ENCODE measurements at regions not wholly inside any gene's neighbourhood (a gene's known extent, or its start where the extent isn't known, plus 50 kb on each side); places are given as distances from the start of the nearest gene placed in this dataset.

DNA sequence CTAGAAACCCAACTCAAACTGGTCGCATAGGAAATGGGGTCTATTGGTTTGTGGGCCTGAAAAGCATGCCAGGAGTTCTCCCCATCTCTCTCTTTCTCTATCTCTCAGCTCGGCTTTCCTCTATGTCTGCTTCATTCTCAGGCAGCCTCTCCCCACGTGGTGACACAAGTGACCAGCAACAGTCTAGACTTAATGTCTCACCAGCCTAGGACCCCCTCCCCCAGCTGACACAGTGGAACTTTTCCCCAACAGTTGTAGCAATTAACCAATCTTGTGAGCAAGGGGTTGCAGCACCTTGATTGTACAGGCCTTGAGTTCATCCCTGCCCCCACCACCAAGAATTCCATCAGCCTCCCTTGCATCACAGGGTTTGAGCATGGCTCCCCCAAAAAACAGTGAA, 159.8 kb upstream of the KIT start:
- DNase-seq: no peak

DNA sequence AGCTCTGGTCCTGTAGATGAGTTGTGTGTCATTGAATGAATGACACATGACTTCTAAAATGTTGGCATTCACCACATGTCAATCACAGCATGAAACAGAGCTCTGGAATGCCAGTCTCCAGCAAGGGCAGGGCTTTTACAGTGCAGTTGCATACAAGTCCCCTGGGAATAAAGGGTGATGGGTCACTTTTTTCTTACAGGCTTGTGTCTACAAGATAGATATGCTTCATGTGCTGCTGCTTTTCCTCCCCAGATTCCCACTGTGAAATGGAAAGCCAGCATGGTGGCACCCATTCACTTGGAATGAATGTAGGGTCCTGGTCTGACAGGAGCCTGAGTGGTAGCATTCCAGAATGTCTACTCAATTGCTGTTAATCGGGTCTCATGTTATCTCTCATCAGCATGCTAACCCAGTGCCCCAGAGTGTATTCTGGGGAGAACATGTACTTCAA, 159.1 kb upstream of the KIT start:
- no peak for DNase-seq

GRCh38 chr4:54499308-54500074, 158.3 kb upstream of the KIT start:
- no peak for DNase-seq

DNA sequence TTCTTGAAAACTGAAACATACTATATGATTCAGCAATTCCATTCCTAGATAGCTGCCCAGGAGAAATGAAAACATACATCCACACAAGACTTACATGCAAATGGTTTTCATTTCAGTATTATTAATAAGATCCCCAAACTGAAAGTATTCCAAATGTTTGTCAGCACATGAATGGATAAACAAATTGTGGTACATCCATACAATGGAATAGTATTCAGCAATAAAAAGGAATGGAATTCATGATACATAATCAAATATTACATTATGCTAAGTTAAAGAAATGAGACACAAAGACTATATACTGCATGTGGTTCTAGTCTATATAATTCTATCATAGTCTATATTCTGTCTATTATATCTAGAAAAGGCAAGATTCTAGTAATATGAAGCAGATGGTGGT, 152.4 kb upstream of the KIT start:
- DNase-seq: no peak

DNA sequence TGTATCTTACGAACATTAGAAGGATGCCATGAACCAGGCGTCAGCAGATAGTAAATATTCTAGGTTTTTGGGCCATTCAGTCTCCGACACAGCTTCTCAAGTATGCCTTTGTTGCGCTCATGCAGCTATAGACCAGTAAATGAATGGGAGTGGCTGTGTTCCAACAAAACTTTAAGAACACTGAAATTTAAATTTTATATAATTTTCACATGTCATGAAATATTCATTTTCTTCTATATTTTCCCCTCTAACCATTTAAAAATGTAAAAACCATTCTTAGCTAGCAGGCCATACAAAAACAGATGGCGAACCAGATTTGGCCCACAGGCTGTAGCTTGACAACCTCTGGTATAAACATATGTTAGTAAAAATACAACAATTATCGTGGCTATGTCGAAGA, 151.8 kb upstream of the KIT start:
- DNase-seq: no peak

GRCh38 chr4:54509057-54509456, 148.7 kb upstream of the KIT start:
- no peak for DNase-seq

DNA sequence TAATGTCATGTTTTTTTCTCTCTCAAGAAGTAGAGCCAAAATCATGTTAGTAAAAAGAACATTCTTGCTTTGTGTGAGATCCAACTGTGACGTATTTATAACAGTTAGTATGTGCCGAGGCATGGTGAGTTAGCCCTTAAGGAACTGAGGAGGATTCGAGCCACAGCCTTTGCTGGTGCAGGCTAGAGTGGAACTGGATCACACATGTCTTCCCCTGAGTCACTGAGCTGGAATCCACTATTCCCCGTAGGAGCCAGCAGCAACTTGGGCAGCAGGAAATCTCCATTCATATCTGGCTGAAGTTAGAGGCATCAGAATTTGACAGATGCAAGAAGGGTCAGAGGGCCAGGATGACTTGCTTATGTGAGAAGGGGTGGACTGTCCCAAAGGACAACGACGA, 144.6 kb upstream of the KIT start:
- no peak for DNase-seq

GRCh38 chr4:54513741-54514140, 144.0 kb upstream of the KIT start:
- no peak for DNase-seq

GRCh38 chr4:54516556-54517215, 141.1 kb upstream of the KIT start:
- DNase-seq: no peak

DNA sequence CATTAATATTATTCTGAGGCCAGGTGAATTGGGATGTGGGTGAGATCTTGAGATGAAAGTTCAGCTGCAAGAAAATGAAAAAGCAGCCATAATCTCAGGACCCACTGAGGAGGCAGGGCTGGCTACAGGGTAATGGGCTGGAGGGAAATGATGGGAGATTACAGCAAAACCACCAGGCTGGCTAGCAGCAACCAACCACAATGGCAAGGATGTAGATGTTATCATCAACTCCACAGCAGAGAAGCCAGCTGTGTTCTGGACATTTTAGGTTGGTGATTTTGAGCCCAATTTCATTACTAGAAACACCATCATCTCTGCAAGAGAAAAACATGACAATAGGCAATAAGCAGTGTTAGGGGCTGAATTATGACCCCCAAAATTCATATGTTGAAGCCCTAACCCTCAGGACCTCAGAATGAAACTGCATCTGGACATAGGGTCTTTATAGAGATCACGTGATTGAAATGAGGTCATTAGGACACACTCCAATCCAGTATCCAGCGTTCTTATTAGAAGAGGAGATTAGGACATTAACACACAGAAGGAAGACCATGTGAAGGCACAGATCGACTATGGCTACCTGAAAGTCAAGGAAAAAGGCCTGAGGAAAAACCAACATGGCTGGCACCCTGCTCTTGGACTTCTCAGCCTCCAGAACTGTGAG, 139.8 kb upstream of the KIT start:
- DNase-seq: no peak

GRCh38 chr4:54525602-54526001, 132.2 kb upstream of the KIT start:
- no peak for DNase-seq

DNA sequence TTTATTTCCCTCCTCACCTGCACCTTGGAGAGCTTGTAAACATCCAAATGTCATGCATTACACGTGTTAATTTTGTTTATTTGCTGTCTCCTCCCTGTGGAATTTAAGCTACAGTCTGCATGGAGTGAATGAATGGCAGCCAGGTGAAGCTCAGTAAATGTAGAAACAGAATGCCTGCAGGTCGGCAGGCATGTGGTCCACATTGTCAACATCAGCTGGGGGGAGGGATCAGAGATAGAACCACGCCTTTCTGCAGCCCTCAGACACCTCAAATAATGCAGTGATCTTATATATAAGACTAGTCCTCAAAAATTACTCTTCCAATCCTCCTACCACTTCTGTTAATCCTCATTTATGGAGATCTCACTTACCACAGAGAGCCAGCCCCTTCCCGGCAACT, 131.2 kb upstream of the KIT start:
- no peak for DNase-seq

GRCh38 chr4:54527532-54527931, 130.2 kb upstream of the KIT start:
- DNase-seq: no peak

- DNase-seq: no peak
Measured at GRCh38 chr4:54539500-54540029, 118.2 kb upstream of the KIT start.

DNA sequence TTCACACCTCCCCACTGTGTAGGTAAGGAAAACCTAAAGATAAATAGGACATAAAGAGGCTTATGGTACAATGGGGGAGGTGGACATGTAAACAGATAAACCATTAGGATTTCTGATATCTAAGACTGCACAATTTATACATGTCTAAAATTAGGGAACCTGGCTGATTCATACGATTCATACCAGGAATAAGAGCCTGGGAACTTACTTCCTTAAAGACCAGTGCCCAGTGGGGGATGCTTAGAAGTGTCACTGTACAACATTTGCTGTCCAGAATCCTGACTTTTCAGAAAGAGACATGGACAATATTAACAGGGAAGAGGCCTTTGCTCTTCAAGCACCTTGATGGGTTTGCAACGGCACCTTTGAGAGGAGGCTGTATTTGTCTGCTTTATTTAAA, 116.8 kb upstream of the KIT start:
- DNase-seq: no peak

DNA sequence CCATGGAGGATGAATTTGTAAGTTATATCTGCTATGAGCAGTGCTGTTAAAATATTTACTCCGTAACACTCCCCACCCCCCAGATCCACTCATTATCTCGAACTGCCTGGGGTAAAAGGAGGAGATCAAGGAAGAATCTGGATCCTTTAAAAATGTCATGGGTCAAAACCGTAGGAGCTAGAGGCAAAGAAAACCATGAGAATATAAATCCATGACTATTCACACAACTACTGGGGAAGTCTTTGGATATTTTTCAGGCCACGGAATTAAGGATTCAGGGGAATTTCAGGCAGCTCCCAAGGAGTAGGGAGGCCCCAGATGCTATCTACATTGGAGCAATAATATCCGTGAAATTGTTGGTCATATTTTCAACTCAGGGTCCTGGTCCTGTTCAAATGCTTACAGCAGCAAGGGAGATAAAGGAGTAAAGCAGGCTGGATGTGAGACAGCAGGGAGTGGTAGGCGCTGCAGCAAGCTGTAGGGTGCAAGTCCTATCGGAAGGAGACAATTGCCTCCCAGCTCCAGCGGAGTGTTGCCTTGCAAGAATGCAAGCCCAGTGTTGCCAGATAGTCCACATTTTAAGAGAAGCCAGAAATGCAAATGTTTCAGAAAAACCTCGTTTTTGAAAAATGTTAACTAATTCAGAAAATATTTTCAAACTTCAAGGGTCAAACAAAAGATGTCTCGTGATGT, 116.2 kb upstream of the KIT start:
- no peak for DNase-seq

DNA sequence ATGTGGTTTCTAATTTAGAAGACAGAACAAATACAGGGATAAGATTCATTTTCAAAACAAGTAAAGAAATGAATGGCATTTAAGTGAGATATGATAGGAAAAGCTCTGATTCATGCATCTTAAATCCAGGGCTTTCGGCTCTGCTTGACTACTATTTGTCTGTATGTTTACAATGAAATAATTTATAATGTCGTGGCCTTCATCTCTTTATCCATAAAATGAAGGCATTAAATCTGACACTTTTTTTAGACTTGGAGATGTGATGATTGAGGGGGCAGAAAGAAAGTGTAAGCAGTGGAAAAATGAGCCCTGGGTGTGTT, 115.7 kb upstream of the KIT start:
- no peak for DNase-seq

DNA sequence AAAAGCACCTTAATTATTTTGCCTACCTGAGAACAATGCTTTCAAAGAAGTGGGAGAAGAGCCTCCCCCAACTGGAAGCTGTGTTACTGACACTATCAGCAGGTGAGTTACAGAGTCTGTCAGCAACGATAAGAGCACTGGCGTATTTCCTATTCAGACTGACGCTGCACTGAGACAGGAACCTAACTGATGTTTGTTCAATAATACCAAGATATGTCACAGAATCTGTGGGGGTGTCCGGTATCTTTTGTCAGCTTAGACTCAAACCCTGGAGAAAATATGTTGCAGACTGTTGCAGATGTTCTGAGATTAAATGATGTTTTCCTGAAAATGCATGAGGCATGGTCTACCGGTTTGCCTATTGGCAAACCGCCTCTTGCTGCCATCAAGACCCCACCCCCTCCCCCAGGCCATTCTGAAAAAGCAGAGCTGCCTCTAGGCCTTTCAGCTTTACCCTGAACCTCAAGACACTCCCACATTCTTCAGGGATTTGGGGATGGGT, 115.2 kb upstream of the KIT start:
- no peak for DNase-seq

GRCh38 chr4:54543088-54543795, 114.5 kb upstream of the KIT start:
- DNase-seq: no peak

GRCh38 chr4:54545663-54546424, 111.9 kb upstream of the KIT start:
- DNase-seq: no peak

GRCh38 chr4:54547299-54548097, 110.3 kb upstream of the KIT start:
- DNase-seq: no peak

Data from CD4-positive, alpha-beta T cell treated with Interleukin-15 for 1 hour (primary cell).